Mesendoderm (in vitro differentiated cells): ENCODE measurements at regions not wholly inside any gene's neighbourhood (a gene's known extent, or its start where the extent isn't known, plus 50 kb on each side); places are given as distances from the start of the nearest gene placed in this dataset.
A peak's percentile ranks its signal among the peaks of the same experiment; 100 is the strongest.
"Not testable (repeated sequence)": the region's sequence is repeated elsewhere in the genome, so short reads cannot be mapped to it uniquely, and the experiment has no call there.

Experiments used
- DNase-seq: peaks from one replicate; pipeline ENCODE4 v3.0.0; 2013
- H2AK5ac ChIP-seq: 2 replicates; pipeline ENCODE4 v1.6.1; 2013; ENCODE audit warnings: low read length, inconsistent platforms
- H2BK120ac ChIP-seq: 2 replicates; pipeline ENCODE4 v1.6.1; 2013; ENCODE audit warnings: low read depth, mild to moderate bottlenecking, low read length, moderate library complexity, mixed read lengths
- H2BK15ac ChIP-seq: replicated peaks from 2 replicates; pipeline ENCODE4 v1.6.1; 2013; ENCODE audit warnings: low read depth, mild to moderate bottlenecking, moderate library complexity
- H2BK5ac ChIP-seq: 2 replicates; pipeline ENCODE4 v1.6.1; 2013; ENCODE audit warnings: low read length, inconsistent platforms
- H3K18ac ChIP-seq: 2 replicates; pipeline ENCODE4 v1.6.1; 2013; ENCODE audit warnings: mild to moderate bottlenecking, low read length, mixed read lengths
- H3K23ac ChIP-seq: one replicate; pipeline ENCODE4 v1.6.1; 2013; ENCODE audit warnings: low read length
- H3K27ac ChIP-seq: 2 replicates; pipeline ENCODE4 v1.5.1; 2013; ENCODE audit warnings: low read depth, mild to moderate bottlenecking, inconsistent platforms, low read length, moderate library complexity
- H3K27me3 ChIP-seq: 2 replicates; pipeline ENCODE4 v1.6.1; 2013; ENCODE audit warnings: low read length, control low read depth, mild to moderate bottlenecking, inconsistent platforms; ENCODE audit not compliant: insufficient read depth, poor library complexity
- H3K36me3 ChIP-seq: 2 replicates; pipeline ENCODE4 v1.6.1; 2013; ENCODE audit warnings: low read length, inconsistent platforms; ENCODE audit not compliant: control insufficient read depth, insufficient read depth
- H3K4ac ChIP-seq: one replicate; pipeline ENCODE4 v1.6.1; 2013; ENCODE audit warnings: low read depth, mild to moderate bottlenecking, low read length, moderate library complexity
- H3K4me1 ChIP-seq: 2 replicates; pipeline ENCODE4 v1.6.1; 2013; ENCODE audit warnings: low read depth, low read length, inconsistent platforms; ENCODE audit not compliant: control insufficient read depth
- H3K4me2 ChIP-seq: 2 replicates; pipeline ENCODE4 v1.6.1; 2013; ENCODE audit warnings: low read length
- H3K4me3 ChIP-seq: 2 replicates; pipeline ENCODE4 v1.5.1; 2013; ENCODE audit warnings: mild to moderate bottlenecking, low read length
- H3K56ac ChIP-seq: one replicate; pipeline ENCODE4 v1.6.1; 2013; ENCODE audit warnings: low read length
- H3K79me1 ChIP-seq: 2 replicates; pipeline ENCODE4 v1.6.1; 2013; ENCODE audit warnings: low read length, inconsistent platforms
- H3K79me2 ChIP-seq: 2 replicates; pipeline ENCODE4 v1.6.1; 2013; ENCODE audit warnings: mild to moderate bottlenecking, low read length; ENCODE audit not compliant: control insufficient read depth, insufficient read depth
- H3K9ac ChIP-seq: 2 replicates; pipeline ENCODE4 v1.6.1; 2013; ENCODE audit warnings: low read length, inconsistent platforms
- H4K5ac ChIP-seq: one replicate; pipeline ENCODE4 v1.6.1; 2013; ENCODE audit warnings: low read length
- H4K8ac ChIP-seq: one replicate; pipeline ENCODE4 v1.6.1; 2013; ENCODE audit warnings: low read depth, mild to moderate bottlenecking, control low read depth, low read length, moderate library complexity
- WGBS: extraction: QIAGEN DNeasy Blood & Tissue Kit; methylation state at CpG from one replicate; pipeline ENCODE4 v1.1.7; 2013; ENCODE audit warnings: low lambda C conversion rate, missing lambda C conversion rate; ENCODE audit not compliant: insufficient coverage; ENCODE audit errors: extremely low coverage; 5-methylcytosine and 5-hydroxymethylcytosine counted together

DNA sequence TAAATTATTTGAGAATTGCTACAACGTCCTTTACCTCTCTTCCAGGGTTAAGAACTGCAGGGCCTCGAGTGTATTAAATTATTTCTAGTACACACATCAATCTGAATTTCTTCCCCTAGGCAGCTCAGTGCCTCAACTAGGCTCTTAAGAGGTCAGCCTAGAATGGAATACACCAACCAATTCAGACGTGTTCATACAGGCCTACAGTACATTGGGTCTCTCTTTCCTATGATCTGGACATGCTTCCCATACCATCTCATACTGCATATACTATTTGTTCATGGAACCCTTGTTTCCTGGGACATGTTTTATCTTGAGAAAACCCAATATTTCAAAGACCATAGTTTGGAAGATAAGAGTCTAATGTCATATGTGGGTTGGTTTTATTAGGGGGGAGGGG, 434.1 kb upstream of the WWC1 start:
- no CpG with 5 or more reads among the region's 3 CpGs for WGBS
- no peak overlapping the region for H2BK5ac ChIP-seq
- no peak overlapping the region for H3K56ac ChIP-seq
- no peak overlapping the region for H2AK5ac ChIP-seq
- H3K18ac ChIP-seq: no peak overlapping the region
- no peak overlapping the region for H3K4me2 ChIP-seq
- H3K4ac ChIP-seq: no peak overlapping the region
- no peak for DNase-seq
- no peak overlapping the region for H3K23ac ChIP-seq
- H2BK120ac ChIP-seq: no peak overlapping the region
- H3K79me1 ChIP-seq: no peaks in the 10 kb centered on the region
- no peak overlapping the region for H3K27ac ChIP-seq
- no peak overlapping the region for H3K9ac ChIP-seq
- H4K5ac ChIP-seq: no peak overlapping the region
- H3K79me2 ChIP-seq: no peaks in the 10 kb centered on the region
- H3K36me3 ChIP-seq: no peaks in the 10 kb centered on the region
- H4K8ac ChIP-seq: no peak overlapping the region
- no peak overlapping the region for H3K4me3 ChIP-seq
- peak overlapping the region; percentile 74 for H2BK15ac ChIP-seq
- no peaks in the 10 kb centered on the region for H3K27me3 ChIP-seq
- no peaks in the 10 kb centered on the region for H3K4me1 ChIP-seq

DNA sequence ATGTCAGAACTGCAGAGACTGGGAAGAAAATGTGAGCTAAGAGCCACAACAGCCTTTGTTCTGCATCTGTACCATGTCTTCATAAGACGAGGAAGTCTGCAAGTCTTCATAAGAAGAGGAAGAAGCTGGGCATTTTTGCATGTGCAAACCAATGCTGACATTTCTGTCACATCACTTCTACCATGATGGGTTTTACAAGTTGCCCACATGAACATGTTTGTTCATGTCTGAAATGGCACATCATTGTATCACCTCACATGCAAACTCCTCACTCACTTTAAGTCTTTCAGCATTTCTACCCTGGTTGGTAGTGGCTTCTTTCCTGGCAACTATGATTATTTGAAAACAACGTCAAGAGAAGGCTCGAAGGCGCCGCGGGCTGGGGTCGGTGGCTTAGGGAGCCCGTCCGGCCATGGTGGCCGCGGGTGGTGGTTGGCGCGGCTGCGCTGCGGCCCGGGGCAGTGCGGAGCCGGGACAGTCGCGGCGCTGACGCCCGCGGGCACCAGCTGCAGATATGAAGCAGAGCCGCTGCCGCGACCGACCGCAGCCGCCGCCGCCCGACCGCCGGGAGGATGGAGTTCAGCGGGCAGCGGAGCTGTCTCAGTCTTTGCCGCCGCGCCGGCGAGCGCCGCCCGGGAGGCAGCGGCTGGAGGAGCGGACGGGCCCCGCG, 433.1 kb upstream of the WWC1 start:
- no CpG with 5 or more reads among the region's 50 CpGs for WGBS

GRCh38 chr5:167861129-167861927, 430.1 kb upstream of the WWC1 start:
- no peak overlapping the region for H3K23ac ChIP-seq
- H3K79me2 ChIP-seq: no peaks in the 10 kb centered on the region
- DNase-seq: peak; percentile 66
- H3K4me1 ChIP-seq: no peaks in the 10 kb centered on the region
- H3K18ac ChIP-seq: no peak overlapping the region
- no peak overlapping the region for H2BK120ac ChIP-seq
- H3K36me3 ChIP-seq: no peaks in the 10 kb centered on the region
- H3K56ac ChIP-seq: no peak overlapping the region
- H2AK5ac ChIP-seq: no peak overlapping the region
- H3K4me2 ChIP-seq: no peak overlapping the region
- no peak overlapping the region for H3K27ac ChIP-seq
- H3K27me3 ChIP-seq: no peaks in the 10 kb centered on the region
- no peaks in the 10 kb centered on the region for H3K79me1 ChIP-seq
- no peak overlapping the region for H2BK15ac ChIP-seq
- no peak overlapping the region for H2BK5ac ChIP-seq
- no peak overlapping the region for H4K8ac ChIP-seq
- H3K4me3 ChIP-seq: no peak overlapping the region
- H3K4ac ChIP-seq: no peak overlapping the region
- WGBS: no CpG with 5 or more reads among the region's 15 CpGs
- no peak overlapping the region for H3K9ac ChIP-seq
- no peak overlapping the region for H4K5ac ChIP-seq

More for the DNA sequence above, 433.1 kb upstream of the WWC1 start:
- not testable (repeated sequence) for H3K36me3 ChIP-seq, H4K5ac ChIP-seq, H3K27me3 ChIP-seq, H3K4ac ChIP-seq, H4K8ac ChIP-seq, H3K27ac ChIP-seq, H3K9ac ChIP-seq, H3K4me2 ChIP-seq, H3K56ac ChIP-seq, H3K4me1 ChIP-seq, H3K23ac ChIP-seq, H2AK5ac ChIP-seq, H3K4me3 ChIP-seq, H3K79me1 ChIP-seq, DNase-seq, H2BK120ac ChIP-seq, H3K79me2 ChIP-seq, H2BK15ac ChIP-seq, H2BK5ac ChIP-seq
- H3K18ac ChIP-seq: peak overlapping the region; percentile 41

GRCh38 chr5:167861928-167862426, 429.5 kb upstream of the WWC1 start:
- Histone ChIP-seq H3K4me3 (no peak overlapping the region), H3K4me2 (no peak overlapping the region), H3K79me2 (no peaks in the 10 kb centered on the region), H2AK5ac (no peak overlapping the region), H2BK15ac (no peak overlapping the region), H3K23ac (no peak overlapping the region), H3K27ac (no peak overlapping the region), H2BK5ac (no peak overlapping the region), H3K4me1 (no peaks in the 10 kb centered on the region), H4K5ac (no peak overlapping the region), H3K56ac (no peak overlapping the region), H3K36me3 (no peaks in the 10 kb centered on the region), H4K8ac (no peak overlapping the region), H3K9ac (no peak overlapping the region), H3K79me1 (no peaks in the 10 kb centered on the region), H3K18ac (no peak overlapping the region), H3K27me3 (no peaks in the 10 kb centered on the region), H2BK120ac (no peak overlapping the region), H3K4ac (no peak overlapping the region)
- WGBS: no CpG with 5 or more reads among the region's 2 CpGs
- DNase-seq: no peak

- no peaks in the 10 kb centered on the region for H3K36me3 ChIP-seq
- H2AK5ac ChIP-seq: no peak overlapping the region
- no peak overlapping the region for H4K8ac ChIP-seq
- H3K4me1 ChIP-seq: no peaks in the 10 kb centered on the region
- H3K79me1 ChIP-seq: no peaks in the 10 kb centered on the region
- DNase-seq: no peak
- H2BK120ac ChIP-seq: no peak overlapping the region
- no peak overlapping the region for H3K18ac ChIP-seq
- H3K27me3 ChIP-seq: no peaks in the 10 kb centered on the region
- H3K23ac ChIP-seq: no peak overlapping the region
- H3K9ac ChIP-seq: no peak overlapping the region
- no peak overlapping the region for H3K4ac ChIP-seq
- no peak overlapping the region for H2BK15ac ChIP-seq
- H3K79me2 ChIP-seq: no peaks in the 10 kb centered on the region
- no peak overlapping the region for H3K56ac ChIP-seq
- no peak overlapping the region for H3K4me2 ChIP-seq
- no peak overlapping the region for H2BK5ac ChIP-seq
- no peak overlapping the region for H4K5ac ChIP-seq
- no peak overlapping the region for H3K27ac ChIP-seq
- no peak overlapping the region for H3K4me3 ChIP-seq
- WGBS: no CpG with 5 or more reads among the region's 2 CpGs
Observed at GRCh38 chr5:167863883-167864282, 427.6 kb upstream of the WWC1 start.
